ENCODE measurements at regions not wholly inside any gene's neighbourhood (a gene's known extent, or its start where the extent isn't known, plus 50 kb on each side); places are given as distances from the start of the nearest gene placed in this dataset.

- TF ChIP-seq POLR2AphosphoS5 (IDR thresholded peaks at IDR 0.05; ENCODE audit: low read depth) (no peak), CTCF (IDR thresholded peaks at IDR 0.05; ENCODE audit: insufficient read depth, low read length) (no peak)
These were observed 56.3 kb upstream of the ARL4D start for GRCh38 chr17:43342589-43342890.

All from HL-60 (cell line).